ENCODE measurements at regions not wholly inside any gene's neighbourhood (a gene's known extent, or its start where the extent isn't known, plus 50 kb on each side); places are given as distances from the start of the nearest gene placed in this dataset.
"Not testable (repeated sequence)": the region's sequence is repeated elsewhere in the genome, so short reads cannot be mapped to it uniquely, and the experiment has no call there.

- DNase-seq (no peak), ATAC-seq (no peak)
- no peak overlapping the region for H3K4me3 ChIP-seq
- intact Hi-C loops (cut with DNase I) = no loop called here
- H3K36me3 ChIP-seq (replicated peaks in 1 of 2; ENCODE audit: insufficient read depth in 1 of 2, low read depth in 2 of 2) = no peaks in the 10 kb centered on the region
- no peaks in the 10 kb centered on the region for H3K4me1 ChIP-seq
- 89% methylated on average over 5 of the region's 5 CpGs for WGBS, 2 donors
- TF ChIP-seq CTCF (IDR thresholded peaks at IDR 0.05) = no peak
- no peak for TF ChIP-seq POLR2A (IDR thresholded peaks at IDR 0.05)
- H3K27me3 ChIP-seq = no peaks in the 10 kb centered on the region
- no peaks in the 10 kb centered on the region for H3K9me3 ChIP-seq
- no peak overlapping the region for H3K27ac ChIP-seq
These were observed 188.8 kb upstream of the IRX4 start for GRCh38 chr5:2071562-2071961.

DNA sequence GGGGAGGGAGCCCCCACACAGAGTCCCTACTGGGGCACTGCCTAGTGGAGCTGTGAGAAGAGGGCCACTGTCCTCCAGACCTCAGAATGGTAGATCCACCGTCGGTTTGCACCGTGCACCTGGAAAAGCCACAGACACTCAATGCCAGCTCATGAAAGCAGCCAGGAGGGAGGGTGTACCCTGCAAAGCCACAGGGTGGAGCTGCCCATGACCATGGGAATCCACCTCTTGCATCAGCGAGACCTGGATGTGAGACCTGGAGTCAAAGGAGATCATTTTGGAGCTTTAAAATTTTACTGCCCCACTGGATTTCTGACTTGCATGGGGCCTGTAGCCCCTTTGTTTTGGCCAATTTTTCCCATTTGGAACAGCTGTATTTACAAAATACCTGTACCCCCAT is 188.1 kb upstream of the IRX4 start:
- DNase-seq; H3K4me3 ChIP-seq; H3K36me3 ChIP-seq (replicated peaks in 1 of 2; ENCODE audit: insufficient read depth in 1 of 2, low read depth in 2 of 2); H3K27me3 ChIP-seq; ATAC-seq; H3K9me3 ChIP-seq; intact Hi-C loops (cut with DNase I); H3K4me1 ChIP-seq; H3K27ac ChIP-seq: not testable (repeated sequence)
- 47 to 67% methylated on average over 1 to 4 of the region's 4 CpGs for WGBS, 2 donors
- TF ChIP-seq CTCF (IDR thresholded peaks at IDR 0.05) = peak in 1 of 7 experiments; percentile 17

DNA sequence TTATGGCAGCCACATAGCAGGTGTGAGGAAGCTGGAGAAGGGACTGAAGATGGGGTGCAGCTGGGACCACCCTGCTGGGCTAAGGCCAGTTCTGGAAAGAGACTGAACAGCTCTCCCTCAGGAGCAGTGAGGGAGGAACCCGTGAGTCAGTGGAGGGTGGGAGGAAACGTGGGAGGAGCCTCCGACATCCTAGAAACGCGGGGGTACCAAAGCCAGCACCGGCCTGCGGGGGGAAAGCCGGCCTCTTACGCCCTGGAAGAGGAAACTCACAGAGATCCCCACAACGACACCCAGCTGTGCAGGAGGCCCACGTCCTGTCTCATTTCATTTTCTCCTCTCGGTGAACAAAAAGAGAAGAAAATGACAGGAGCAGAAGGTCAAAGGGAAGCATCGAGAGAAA is 185.8 kb upstream of the IRX4 start:
- no peak for ATAC-seq
- Histone ChIP-seq H3K27me3 (no peaks in the 10 kb centered on the region), H3K27ac (no peak overlapping the region), H3K9me3 (no peaks in the 10 kb centered on the region), H3K36me3 (replicated peaks in 1 of 2; ENCODE audit: insufficient read depth in 1 of 2, low read depth in 2 of 2) (no peaks in the 10 kb centered on the region), H3K4me3 (no peak overlapping the region), H3K4me1 (no peaks in the 10 kb centered on the region)
- WGBS, 2 donors = 52 to 59% methylated on average over 13 of the region's 13 CpGs
- no peak for DNase-seq
- TF ChIP-seq CTCF (IDR thresholded peaks at IDR 0.05) = no peak
- TF ChIP-seq POLR2A (IDR thresholded peaks at IDR 0.05) = no peak
- intact Hi-C loops (cut with DNase I) = no loop called here

- 59 to 68% methylated on average over 17 of the region's 17 CpGs for WGBS, 2 donors
- intact Hi-C loops (cut with DNase I) = no loop called here
- Histone ChIP-seq H3K4me3 (no peak overlapping the region), H3K36me3 (replicated peaks in 1 of 2; ENCODE audit: insufficient read depth in 1 of 2, low read depth in 2 of 2) (no peaks in the 10 kb centered on the region), H3K27ac (no peak overlapping the region), H3K27me3 (no peaks in the 10 kb centered on the region), H3K9me3 (no peaks in the 10 kb centered on the region), H3K4me1 (no peaks in the 10 kb centered on the region)
- DNase-seq (no peak), ATAC-seq (no peak)
- TF ChIP-seq POLR2A (IDR thresholded peaks at IDR 0.05) (no peak), CTCF (IDR thresholded peaks at IDR 0.05) (no peak)
These were observed 183.6 kb upstream of the IRX4 start for GRCh38 chr5:2066373-2066772.

- not testable (repeated sequence) for ATAC-seq
- 79 to 93% methylated on average over 2 of the region's 2 CpGs for WGBS, 2 donors
These were observed 180.7 kb upstream of the IRX4 start for GRCh38 chr5:2063380-2063779.

More at GRCh38 chr5:2063380-2063779, 180.7 kb upstream of the IRX4 start:
- H3K27me3 ChIP-seq; H3K9me3 ChIP-seq; intact Hi-C loops (cut with DNase I); H3K4me3 ChIP-seq; DNase-seq; H3K4me1 ChIP-seq; H3K36me3 ChIP-seq (replicated peaks in 1 of 2; ENCODE audit: insufficient read depth in 1 of 2, low read depth in 2 of 2); H3K27ac ChIP-seq: not testable (repeated sequence)

Data from body of pancreas (tissue), 4 donors.